Ectodermal cell (in vitro differentiated cells): ENCODE measurements at regions not wholly inside any gene's neighbourhood (a gene's known extent, or its start where the extent isn't known, plus 50 kb on each side); places are given as distances from the start of the nearest gene placed in this dataset.

Source experiments
- H3K27ac ChIP-seq: 2 replicates; pipeline ENCODE4 v1.7.0; 2013; ENCODE audit warnings: mild to moderate bottlenecking, low read depth, low read length; ENCODE audit not compliant: insufficient read depth, poor library complexity, severe bottlenecking
- H3K27me3 ChIP-seq: 2 replicates; pipeline ENCODE4 v1.7.0; 2013; ENCODE audit warnings: mild to moderate bottlenecking, low read length; ENCODE audit not compliant: insufficient read depth, control insufficient read depth, poor library complexity, severe bottlenecking
- H3K36me3 ChIP-seq: one replicate; pipeline ENCODE4 v1.7.0; 2013; ENCODE audit warnings: low read length; ENCODE audit not compliant: control insufficient read depth, insufficient read depth
- H3K4me1 ChIP-seq: one replicate; pipeline ENCODE4 v1.7.0; 2013; ENCODE audit warnings: low read length; ENCODE audit not compliant: control insufficient read depth, insufficient read depth
- H3K4me3 ChIP-seq: 2 replicates; pipeline ENCODE4 v1.7.0; 2013; ENCODE audit warnings: low read depth, low read length, control low read depth; ENCODE audit not compliant: insufficient read depth
- H3K9me3 ChIP-seq: 2 replicates; pipeline ENCODE4 v1.7.0; 2013; ENCODE audit warnings: mild to moderate bottlenecking, low read length, moderate library complexity; ENCODE audit not compliant: control insufficient read depth
- WGBS, 2 experiments: methylation state at CpG; one replicate each; pipeline ENCODE4 v1.1.7; 2013; ENCODE audit warnings: missing lambda C conversion rate in 2 of 2; 5-methylcytosine and 5-hydroxymethylcytosine counted together

DNA sequence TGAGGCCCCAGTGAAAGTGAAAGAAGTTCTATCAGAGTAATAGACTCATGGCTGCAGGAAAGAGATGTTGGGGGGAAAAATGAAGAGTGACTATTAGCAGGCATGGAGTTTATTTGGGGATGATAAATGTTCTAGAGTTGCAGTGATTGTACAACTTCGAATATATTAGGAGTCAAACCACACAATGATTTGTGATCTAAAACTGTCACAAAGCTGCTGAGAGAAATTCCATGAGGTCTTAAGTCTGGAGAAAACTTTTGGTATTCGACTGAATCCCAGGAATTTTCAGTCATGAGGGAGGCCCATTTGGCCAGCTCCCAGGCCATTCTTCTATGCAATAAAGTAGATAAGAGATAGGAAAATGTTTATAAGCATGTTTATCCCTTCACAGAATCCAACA lies 55.9 kb upstream of the UNC5B start:
- Histone ChIP-seq H3K27me3 (no peaks in the 10 kb centered on the region), H3K27ac (no peak overlapping the region), H3K36me3 (no peaks in the 10 kb centered on the region), H3K4me3 (no peak overlapping the region), H3K4me1 (no peaks in the 10 kb centered on the region), H3K9me3 (no peaks in the 10 kb centered on the region)
- WGBS, 2 experiments: 89 to 96% methylated on average over 2 of the region's 2 CpGs

DNA sequence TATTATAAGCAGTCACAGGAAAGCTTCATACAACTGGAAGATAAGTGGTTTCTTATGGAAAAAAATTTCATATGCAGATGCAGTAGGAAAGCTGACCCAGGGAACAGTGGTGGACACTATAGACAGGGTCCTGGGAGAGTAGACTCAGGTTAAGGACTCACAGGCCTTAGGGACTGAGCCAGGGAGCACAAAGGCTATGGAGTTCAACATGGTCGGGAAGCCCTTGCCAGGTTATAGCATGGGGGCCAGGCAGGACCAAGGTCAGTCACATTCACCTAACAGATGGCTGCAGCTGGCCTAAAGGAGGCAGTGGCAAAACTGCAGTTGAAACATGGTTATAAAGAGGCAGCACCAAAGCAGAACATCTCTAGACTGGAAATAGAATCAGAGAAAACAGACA lies 54.9 kb upstream of the UNC5B start:
- Histone ChIP-seq H3K4me3 (no peak overlapping the region), H3K9me3 (no peaks in the 10 kb centered on the region), H3K4me1 (no peaks in the 10 kb centered on the region), H3K36me3 (no peaks in the 10 kb centered on the region), H3K27ac (no peak overlapping the region), H3K27me3 (no peaks in the 10 kb centered on the region)
- 87 to 94% methylated on average over 1 of the region's 1 CpG for WGBS, 2 experiments

DNA sequence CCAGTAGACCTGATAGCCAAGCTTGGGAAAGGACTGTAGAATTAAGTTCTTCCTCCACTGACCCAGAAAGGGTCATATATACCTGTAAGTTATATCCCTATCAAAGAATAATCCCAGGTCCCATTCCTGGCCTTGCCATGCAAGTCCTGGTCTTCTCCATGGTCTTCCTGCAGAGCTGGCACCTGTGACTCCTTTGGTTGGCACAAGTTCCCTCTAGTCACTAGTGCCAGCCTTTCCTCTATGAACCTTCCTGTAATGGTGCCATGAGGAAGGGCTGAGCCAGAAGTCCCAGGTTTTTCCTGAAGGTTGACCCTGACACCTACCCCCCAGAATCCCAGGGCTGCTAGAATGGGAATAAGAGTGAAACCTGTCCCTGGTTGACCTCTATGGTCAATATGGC lies 54.1 kb upstream of the UNC5B start:
- Histone ChIP-seq H3K4me1 (no peaks in the 10 kb centered on the region), H3K4me3 (no peak overlapping the region), H3K27ac (no peak overlapping the region), H3K9me3 (no peaks in the 10 kb centered on the region), H3K36me3 (no peaks in the 10 kb centered on the region), H3K27me3 (no peaks in the 10 kb centered on the region)

DNA sequence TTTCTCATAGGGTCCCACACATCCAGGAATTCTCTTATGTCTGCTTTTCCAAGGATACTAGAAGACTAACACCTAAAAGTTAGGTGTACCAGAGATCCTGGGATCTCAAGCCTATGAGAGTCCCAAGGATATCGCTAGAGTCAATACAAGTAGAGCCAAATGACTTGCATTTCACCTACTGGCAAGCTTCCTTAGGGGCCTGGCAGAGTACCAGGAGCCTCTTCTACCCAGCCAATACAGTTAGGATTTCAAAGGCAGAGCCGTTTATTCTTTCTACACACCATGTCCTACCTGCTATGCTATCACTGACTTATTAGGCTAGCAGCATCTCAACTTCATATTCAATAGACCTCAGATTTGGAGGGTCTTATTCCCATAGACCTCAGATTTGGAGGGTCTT lies 53.5 kb upstream of the UNC5B start:
- Histone ChIP-seq H3K4me1 (no peaks in the 10 kb centered on the region), H3K9me3 (peaks cover 3% of the 10 kb centered on the region), H3K36me3 (no peaks in the 10 kb centered on the region), H3K4me3 (no peak overlapping the region), H3K27me3 (no peaks in the 10 kb centered on the region), H3K27ac (no peak overlapping the region)
- WGBS, 2 experiments: 93 to 97% methylated on average over 2 of the region's 2 CpGs

DNA sequence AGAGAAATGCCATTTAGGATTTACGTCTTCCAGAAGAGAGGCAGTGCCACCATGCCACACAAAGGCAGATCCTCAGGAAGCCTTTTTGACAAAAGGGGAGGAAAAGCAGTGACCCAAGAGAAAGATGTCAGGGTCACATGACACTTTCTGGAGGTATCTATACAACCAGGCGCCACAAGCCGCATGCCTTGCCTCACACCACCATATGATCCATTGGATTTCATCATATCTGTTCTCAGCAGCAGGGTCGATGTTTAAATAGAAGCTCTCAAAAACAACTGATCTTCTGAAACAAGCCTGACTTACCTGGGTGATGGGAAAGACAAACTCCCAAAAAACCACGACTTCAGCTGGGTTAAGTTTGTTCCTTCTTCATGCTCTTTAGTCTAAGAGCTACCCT lies 52.5 kb upstream of the UNC5B start:
- Histone ChIP-seq H3K36me3 (no peaks in the 10 kb centered on the region), H3K4me1 (no peaks in the 10 kb centered on the region), H3K27me3 (no peaks in the 10 kb centered on the region), H3K4me3 (no peak overlapping the region), H3K9me3 (peaks cover 3% of the 10 kb centered on the region), H3K27ac (no peak overlapping the region)
- WGBS, 2 experiments: 87 to 89% methylated on average over 5 of the region's 5 CpGs

DNA sequence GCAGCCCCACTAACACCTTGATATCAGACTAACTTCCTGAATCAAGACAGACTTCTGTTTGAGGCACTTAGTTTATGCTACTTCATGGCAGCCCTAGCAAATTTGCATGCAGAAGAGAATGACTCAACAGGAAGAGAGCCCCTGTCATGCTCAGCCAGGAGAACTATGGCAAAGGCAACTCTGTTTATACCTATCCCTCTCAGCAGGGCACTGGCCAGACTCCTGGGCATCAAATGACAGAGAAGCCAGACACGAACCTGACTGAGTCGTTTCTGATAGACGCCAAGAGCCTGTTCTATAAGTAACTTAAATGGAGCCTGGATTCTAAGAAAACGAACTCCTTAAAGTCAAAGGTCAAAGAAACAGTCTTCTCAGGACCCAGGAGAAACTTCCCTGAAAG lies 50.9 kb upstream of the UNC5B start:
- H3K27ac ChIP-seq: no peak overlapping the region

More for the DNA sequence above, 50.9 kb upstream of the UNC5B start:
- H3K27me3 ChIP-seq: no peaks in the 10 kb centered on the region
- peaks cover 3% of the 10 kb centered on the region for H3K9me3 ChIP-seq
- H3K4me3 ChIP-seq: no peak overlapping the region
- H3K36me3 ChIP-seq: no peaks in the 10 kb centered on the region
- H3K4me1 ChIP-seq: no peaks in the 10 kb centered on the region
- 69 to 79% methylated on average over 4 of the region's 4 CpGs for WGBS, 2 experiments
